ENCODE measurements at regions not wholly inside any gene's neighbourhood (a gene's known extent, or its start where the extent isn't known, plus 50 kb on each side); places are given as distances from the start of the nearest gene placed in this dataset.
"Not testable (repeated sequence)": the region's sequence is repeated elsewhere in the genome, so short reads cannot be mapped to it uniquely, and the experiment has no call there.

- no peaks in the 10 kb centered on the region for H3K36me3 ChIP-seq (ENCODE audit: control insufficient read depth, insufficient read depth, low read length)
- H3K9ac ChIP-seq (ENCODE audit: low read depth, low read length), result no peak overlapping the region
- no peak overlapping the region for H3K4me3 ChIP-seq (ENCODE audit: low read depth, low read length)
- peaks cover 4% of the 10 kb centered on the region for H3K4me1 ChIP-seq (ENCODE audit: control insufficient read depth, insufficient read depth, low read length)
- no peaks in the 10 kb centered on the region for H3K9me3 ChIP-seq (ENCODE audit: control insufficient read depth, insufficient read depth, low read length)
- H3K27me3 ChIP-seq (ENCODE audit: control insufficient read depth, insufficient read depth, low read length), result no peaks in the 10 kb centered on the region
Observed at GRCh38 chr20:26163890-26164289, 467.2 kb upstream of the ZNF337 start.

GRCh38 chr20:26163151-26163550 is 466.5 kb upstream of the ZNF337 start:
- H3K4me1 ChIP-seq (ENCODE audit: control insufficient read depth, insufficient read depth, low read length); H3K27me3 ChIP-seq (ENCODE audit: control insufficient read depth, insufficient read depth, low read length); H3K9ac ChIP-seq (ENCODE audit: low read depth, low read length); H3K9me3 ChIP-seq (ENCODE audit: control insufficient read depth, insufficient read depth, low read length); H3K4me3 ChIP-seq (ENCODE audit: low read depth, low read length); H3K36me3 ChIP-seq (ENCODE audit: control insufficient read depth, insufficient read depth, low read length): not testable (repeated sequence)

DNA sequence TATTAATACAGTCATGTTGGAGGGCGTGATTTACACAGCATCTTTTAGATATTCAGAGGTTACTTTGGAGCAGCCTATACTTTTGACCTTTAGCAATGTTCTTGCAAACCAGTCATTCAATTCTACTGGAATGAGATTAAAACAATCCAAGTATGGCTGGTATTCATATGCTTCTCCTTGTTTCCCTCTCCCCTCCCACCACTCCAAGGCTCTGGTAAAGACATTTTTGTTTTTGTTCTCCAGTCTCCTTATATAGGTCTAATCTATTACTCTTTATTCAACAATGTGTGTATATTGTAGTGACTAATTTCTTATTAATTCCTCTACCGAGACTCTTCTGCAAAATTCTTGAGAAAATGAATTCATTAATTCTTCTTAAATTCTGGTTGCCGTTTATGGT is 465.1 kb upstream of the ZNF337 start:
- H3K9ac ChIP-seq (ENCODE audit: low read depth, low read length); H3K9me3 ChIP-seq (ENCODE audit: control insufficient read depth, insufficient read depth, low read length); H3K27me3 ChIP-seq (ENCODE audit: control insufficient read depth, insufficient read depth, low read length); H3K4me3 ChIP-seq (ENCODE audit: low read depth, low read length); H3K4me1 ChIP-seq (ENCODE audit: control insufficient read depth, insufficient read depth, low read length); H3K36me3 ChIP-seq (ENCODE audit: control insufficient read depth, insufficient read depth, low read length): not testable (repeated sequence)

GRCh38 chr20:26160916-26161315 is 464.3 kb upstream of the ZNF337 start:
- not testable (repeated sequence) for H3K9ac ChIP-seq (ENCODE audit: low read depth, low read length)

DNA sequence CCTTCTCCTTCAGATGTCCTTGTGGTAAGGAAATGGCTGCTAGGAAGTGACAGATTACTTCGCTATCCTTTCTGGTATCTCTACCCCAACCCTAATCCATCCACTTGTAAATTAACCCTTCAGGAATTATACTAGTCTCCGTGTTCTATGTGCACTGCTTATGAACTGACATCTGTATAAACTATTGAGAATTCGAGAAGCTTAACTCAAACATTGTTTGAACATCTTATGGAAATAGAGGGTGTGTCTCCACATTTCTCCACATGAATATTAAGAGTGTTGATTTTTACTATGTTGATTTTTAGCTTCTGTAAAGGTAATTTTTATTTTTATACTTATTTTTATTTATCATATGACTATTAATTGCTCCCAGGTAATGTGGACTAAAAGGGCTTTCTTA is 457.6 kb upstream of the ZNF337 start:
- Histone ChIP-seq H3K4me1 (ENCODE audit: control insufficient read depth, insufficient read depth, low read length) (no peaks in the 10 kb centered on the region), H3K9me3 (ENCODE audit: control insufficient read depth, insufficient read depth, low read length) (no peaks in the 10 kb centered on the region), H3K36me3 (ENCODE audit: control insufficient read depth, insufficient read depth, low read length) (no peaks in the 10 kb centered on the region), H3K4me3 (ENCODE audit: low read depth, low read length) (no peak overlapping the region), H3K9ac (ENCODE audit: low read depth, low read length) (no peak overlapping the region), H3K27me3 (ENCODE audit: control insufficient read depth, insufficient read depth, low read length) (no peaks in the 10 kb centered on the region)

More at GRCh38 chr20:26160916-26161315, 464.3 kb upstream of the ZNF337 start:
- H3K36me3 ChIP-seq (ENCODE audit: control insufficient read depth, insufficient read depth, low read length); H3K9me3 ChIP-seq (ENCODE audit: control insufficient read depth, insufficient read depth, low read length); H3K27me3 ChIP-seq (ENCODE audit: control insufficient read depth, insufficient read depth, low read length); H3K4me1 ChIP-seq (ENCODE audit: control insufficient read depth, insufficient read depth, low read length): not testable (repeated sequence)
- H3K4me3 ChIP-seq (ENCODE audit: low read depth, low read length), result peak overlapping the region; percentile 22

DNA sequence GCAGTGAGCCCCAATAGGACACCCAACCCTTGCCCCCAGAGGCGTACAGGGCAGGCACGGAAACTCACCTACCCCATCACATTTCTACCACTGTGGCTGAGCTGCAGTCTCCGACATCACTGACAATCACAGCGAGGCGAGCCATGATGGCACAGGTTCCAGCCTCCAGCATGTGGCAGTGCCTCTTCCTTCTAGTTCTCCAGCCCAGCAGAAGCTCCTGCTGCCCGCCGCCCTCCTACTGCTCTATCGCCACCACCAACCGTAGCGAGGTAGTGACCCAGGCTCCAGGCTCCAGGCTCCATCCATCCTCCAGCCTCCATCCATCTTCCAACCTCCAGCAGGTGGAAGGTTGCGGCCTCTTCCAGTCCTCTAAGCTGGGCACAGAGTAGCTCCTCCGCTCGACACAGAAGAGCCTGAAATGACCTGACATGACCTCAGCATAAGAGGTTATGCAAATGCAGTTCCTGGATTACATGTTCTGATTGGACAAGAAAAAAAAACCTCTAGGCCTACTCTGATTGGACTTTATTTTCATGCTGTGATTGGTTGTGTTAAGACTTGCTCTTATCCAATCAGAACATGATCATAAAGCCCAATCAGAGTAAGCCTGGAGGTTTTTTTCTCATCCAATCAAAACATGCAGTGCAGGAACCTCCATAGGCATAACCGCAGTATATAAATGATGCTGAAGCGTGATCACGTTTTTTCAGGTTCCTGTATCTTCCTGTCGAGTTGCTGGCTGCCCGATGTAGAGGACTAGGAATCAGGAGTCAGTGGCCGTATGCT is 438.9 kb upstream of the ZNF337 start:
- Histone ChIP-seq H3K4me3 (ENCODE audit: low read depth, low read length) (no peak overlapping the region), H3K9ac (ENCODE audit: low read depth, low read length) (no peak overlapping the region), H3K27me3 (ENCODE audit: control insufficient read depth, insufficient read depth, low read length) (no peaks in the 10 kb centered on the region), H3K9me3 (ENCODE audit: control insufficient read depth, insufficient read depth, low read length) (no peaks in the 10 kb centered on the region), H3K4me1 (ENCODE audit: control insufficient read depth, insufficient read depth, low read length) (no peaks in the 10 kb centered on the region), H3K36me3 (ENCODE audit: control insufficient read depth, insufficient read depth, low read length) (no peaks in the 10 kb centered on the region)

DNA sequence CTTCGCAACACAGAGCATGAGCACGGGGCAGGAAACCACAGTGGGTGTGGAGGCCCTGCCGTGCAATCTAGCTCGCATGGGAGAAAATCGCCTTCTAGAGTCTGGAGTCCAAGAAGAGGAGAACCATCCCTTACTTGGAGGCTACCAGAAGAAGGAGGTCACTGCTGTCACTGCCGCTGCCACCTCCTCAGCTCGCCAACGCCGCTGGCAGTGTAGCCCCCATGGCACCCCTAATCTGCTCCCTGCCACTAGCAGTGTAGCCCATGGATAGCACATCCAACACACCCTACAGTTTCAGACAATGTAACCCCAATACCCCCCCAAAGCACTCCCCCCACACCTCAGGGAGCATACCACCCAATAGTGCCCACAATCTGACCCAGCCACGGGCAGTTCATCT is 438.0 kb upstream of the ZNF337 start:
- Histone ChIP-seq H3K27me3 (ENCODE audit: control insufficient read depth, insufficient read depth, low read length) (no peaks in the 10 kb centered on the region), H3K9ac (ENCODE audit: low read depth, low read length) (no peak overlapping the region), H3K9me3 (ENCODE audit: control insufficient read depth, insufficient read depth, low read length) (no peaks in the 10 kb centered on the region), H3K4me1 (ENCODE audit: control insufficient read depth, insufficient read depth, low read length) (no peaks in the 10 kb centered on the region), H3K36me3 (ENCODE audit: control insufficient read depth, insufficient read depth, low read length) (no peaks in the 10 kb centered on the region), H3K4me3 (ENCODE audit: low read depth, low read length) (no peak overlapping the region)

GRCh38 chr20:26133794-26134193 is 437.1 kb upstream of the ZNF337 start:
- not testable (repeated sequence) for H3K9ac ChIP-seq (ENCODE audit: low read depth, low read length); H3K4me1 ChIP-seq (ENCODE audit: control insufficient read depth, insufficient read depth, low read length); H3K4me3 ChIP-seq (ENCODE audit: low read depth, low read length); H3K36me3 ChIP-seq (ENCODE audit: control insufficient read depth, insufficient read depth, low read length); H3K27me3 ChIP-seq (ENCODE audit: control insufficient read depth, insufficient read depth, low read length); H3K9me3 ChIP-seq (ENCODE audit: control insufficient read depth, insufficient read depth, low read length)

GRCh38 chr20:26120920-26121319 is 424.3 kb upstream of the ZNF337 start:
- H3K9me3 ChIP-seq (ENCODE audit: control insufficient read depth, insufficient read depth, low read length); H3K4me3 ChIP-seq (ENCODE audit: low read depth, low read length); H3K36me3 ChIP-seq (ENCODE audit: control insufficient read depth, insufficient read depth, low read length); H3K9ac ChIP-seq (ENCODE audit: low read depth, low read length); H3K4me1 ChIP-seq (ENCODE audit: control insufficient read depth, insufficient read depth, low read length); H3K27me3 ChIP-seq (ENCODE audit: control insufficient read depth, insufficient read depth, low read length): not testable (repeated sequence)

- not testable (repeated sequence) for H3K4me3 ChIP-seq (ENCODE audit: low read depth, low read length); H3K4me1 ChIP-seq (ENCODE audit: control insufficient read depth, insufficient read depth, low read length); H3K9ac ChIP-seq (ENCODE audit: low read depth, low read length); H3K9me3 ChIP-seq (ENCODE audit: control insufficient read depth, insufficient read depth, low read length); H3K27me3 ChIP-seq (ENCODE audit: control insufficient read depth, insufficient read depth, low read length); H3K36me3 ChIP-seq (ENCODE audit: control insufficient read depth, insufficient read depth, low read length)
Observed at GRCh38 chr20:26094498-26094897, 397.8 kb upstream of the ZNF337 start.

DNA sequence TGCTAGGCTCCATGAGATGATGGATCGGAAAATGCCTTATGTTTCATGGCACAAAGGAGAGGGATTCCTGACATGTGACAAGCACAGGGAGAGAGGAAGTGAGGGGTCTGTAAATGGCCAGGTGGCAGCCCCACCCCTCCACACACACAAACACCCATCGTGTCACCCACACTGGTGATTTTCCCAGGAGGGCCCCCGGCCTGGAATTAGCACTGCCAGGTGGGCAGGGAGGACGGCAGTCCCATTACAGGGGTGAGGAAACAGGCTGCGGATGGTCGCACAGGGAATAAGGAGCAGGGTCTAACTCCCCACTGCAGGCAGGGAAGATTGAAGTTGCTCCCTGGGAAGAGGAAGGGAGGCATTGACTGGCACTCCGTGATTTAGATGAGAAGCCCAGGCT is 395.3 kb upstream of the ZNF337 start:
- H3K36me3 ChIP-seq (ENCODE audit: control insufficient read depth, insufficient read depth, low read length); H3K9me3 ChIP-seq (ENCODE audit: control insufficient read depth, insufficient read depth, low read length); H3K4me3 ChIP-seq (ENCODE audit: low read depth, low read length); H3K4me1 ChIP-seq (ENCODE audit: control insufficient read depth, insufficient read depth, low read length); H3K9ac ChIP-seq (ENCODE audit: low read depth, low read length); H3K27me3 ChIP-seq (ENCODE audit: control insufficient read depth, insufficient read depth, low read length): not testable (repeated sequence)

DNA sequence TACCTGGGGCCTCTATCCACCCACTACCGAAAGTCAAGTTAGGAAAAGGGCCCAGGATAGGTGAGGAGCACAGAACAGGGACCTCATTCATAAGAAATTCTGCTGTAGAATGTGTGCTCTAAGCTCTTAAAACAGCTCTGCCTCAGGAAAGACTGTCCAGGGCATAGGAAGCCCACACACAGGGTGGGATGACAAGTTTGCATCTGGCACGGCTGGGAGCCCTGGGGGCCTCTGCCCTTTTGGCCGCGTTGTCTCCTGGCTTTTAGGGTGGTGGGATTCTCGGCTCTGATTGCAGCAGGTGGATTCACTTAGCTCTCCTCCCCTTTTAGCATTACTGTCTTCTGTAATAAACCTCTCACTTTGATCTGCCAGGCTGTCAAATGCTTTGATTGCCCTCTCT is 389.5 kb upstream of the ZNF337 start:
- not testable (repeated sequence) for H3K9me3 ChIP-seq (ENCODE audit: control insufficient read depth, insufficient read depth, low read length); H3K36me3 ChIP-seq (ENCODE audit: control insufficient read depth, insufficient read depth, low read length); H3K27me3 ChIP-seq (ENCODE audit: control insufficient read depth, insufficient read depth, low read length); H3K4me3 ChIP-seq (ENCODE audit: low read depth, low read length); H3K4me1 ChIP-seq (ENCODE audit: control insufficient read depth, insufficient read depth, low read length); H3K9ac ChIP-seq (ENCODE audit: low read depth, low read length)

Data from iPS-15b (cell line).